ENCODE measurements at regions not wholly inside any gene's neighbourhood (a gene's known extent, or its start where the extent isn't known, plus 50 kb on each side); places are given as distances from the start of the nearest gene placed in this dataset.

GRCh38 chr10:94186722-94187121, 176.0 kb downstream of the NOC3L start:
- Mint-ChIP-seq H3K4me3 (ENCODE audit: unreplicated experiment) (no peak overlapping the region), H3K36me3 (ENCODE audit: unreplicated experiment) (no peaks in the 10 kb centered on the region), H3K27ac (ENCODE audit: unreplicated experiment) (no peak overlapping the region), H3K4me1 (ENCODE audit: low read depth, unreplicated experiment) (no peaks in the 10 kb centered on the region), H3K9me3 (ENCODE audit: unreplicated experiment) (peaks cover 4% of the 10 kb centered on the region), H3K27me3 (ENCODE audit: unreplicated experiment) (peaks cover 4% of the 10 kb centered on the region)
- TF ChIP-seq CTCF (IDR thresholded peaks at IDR 0.05; ENCODE audit: partially characterized antibody, unreplicated experiment): no peak
- DNase-seq: no peak

GRCh38 chr10:94192333-94192732, 170.4 kb downstream of the NOC3L start:
- Mint-ChIP-seq H3K9me3 (ENCODE audit: unreplicated experiment) (peaks cover 4% of the 10 kb centered on the region), H3K4me1 (ENCODE audit: low read depth, unreplicated experiment) (no peaks in the 10 kb centered on the region), H3K36me3 (ENCODE audit: unreplicated experiment) (no peaks in the 10 kb centered on the region), H3K27me3 (ENCODE audit: unreplicated experiment) (peaks cover 4% of the 10 kb centered on the region), H3K27ac (ENCODE audit: unreplicated experiment) (no peak overlapping the region), H3K4me3 (ENCODE audit: unreplicated experiment) (no peak overlapping the region)
- TF ChIP-seq CTCF (IDR thresholded peaks at IDR 0.05; ENCODE audit: partially characterized antibody, unreplicated experiment): no peak
- no peak for DNase-seq

GRCh38 chr10:94192974-94193373, 169.8 kb downstream of the NOC3L start:
- Mint-ChIP-seq H3K4me1 (ENCODE audit: low read depth, unreplicated experiment) (no peaks in the 10 kb centered on the region), H3K27me3 (ENCODE audit: unreplicated experiment) (peaks cover 4% of the 10 kb centered on the region), H3K36me3 (ENCODE audit: unreplicated experiment) (no peaks in the 10 kb centered on the region), H3K4me3 (ENCODE audit: unreplicated experiment) (no peak overlapping the region), H3K9me3 (ENCODE audit: unreplicated experiment) (peaks cover 4% of the 10 kb centered on the region), H3K27ac (ENCODE audit: unreplicated experiment) (no peak overlapping the region)
- TF ChIP-seq CTCF (IDR thresholded peaks at IDR 0.05; ENCODE audit: partially characterized antibody, unreplicated experiment): no peak
- no peak for DNase-seq

GRCh38 chr10:94193466-94193924, 169.2 kb downstream of the NOC3L start:
- TF ChIP-seq CTCF (IDR thresholded peaks at IDR 0.05; ENCODE audit: partially characterized antibody, unreplicated experiment): no peak
- no peak for DNase-seq

GRCh38 chr10:94194256-94194655, 168.5 kb downstream of the NOC3L start:
- H3K4me3 Mint-ChIP-seq (ENCODE audit: unreplicated experiment): no peak overlapping the region
- no peaks in the 10 kb centered on the region for H3K36me3 Mint-ChIP-seq (ENCODE audit: unreplicated experiment)
- H3K27ac Mint-ChIP-seq (ENCODE audit: unreplicated experiment): no peak overlapping the region
- H3K27me3 Mint-ChIP-seq (ENCODE audit: unreplicated experiment): peaks cover 2% of the 10 kb centered on the region
- DNase-seq: no peak
- no peaks in the 10 kb centered on the region for H3K4me1 Mint-ChIP-seq (ENCODE audit: low read depth, unreplicated experiment)
- no peak for TF ChIP-seq CTCF (IDR thresholded peaks at IDR 0.05; ENCODE audit: partially characterized antibody, unreplicated experiment)
- H3K9me3 Mint-ChIP-seq (ENCODE audit: unreplicated experiment): peaks cover 4% of the 10 kb centered on the region

More at GRCh38 chr10:94193466-94193924, 169.2 kb downstream of the NOC3L start:
- Mint-ChIP-seq H3K27me3 (ENCODE audit: unreplicated experiment) (peaks cover 2% of the 10 kb centered on the region), H3K27ac (ENCODE audit: unreplicated experiment) (no peak overlapping the region), H3K4me1 (ENCODE audit: low read depth, unreplicated experiment) (no peaks in the 10 kb centered on the region), H3K36me3 (ENCODE audit: unreplicated experiment) (no peaks in the 10 kb centered on the region), H3K9me3 (ENCODE audit: unreplicated experiment) (peaks cover 4% of the 10 kb centered on the region), H3K4me3 (ENCODE audit: unreplicated experiment) (no peak overlapping the region)

Measured in glutamatergic neuron (in vitro differentiated cells).